ENCODE measurements at regions not wholly inside any gene's neighbourhood (a gene's known extent, or its start where the extent isn't known, plus 50 kb on each side); places are given as distances from the start of the nearest gene placed in this dataset.

- no peak for TF ChIP-seq CTCF (IDR thresholded peaks at IDR 0.05)
- no peaks in the 10 kb centered on the region for H3K9me3 ChIP-seq
These were observed 56.1 kb upstream of the HPGD start for GRCh38 chr4:174578366-174578765.

GRCh38 chr4:174575436-174575835 lies 53.1 kb upstream of the HPGD start:
- Histone ChIP-seq H3K4me1 (ENCODE audit: control insufficient read depth in 1 of 2, insufficient read depth in 1 of 2, low read depth in 1 of 2, low read length in 1 of 2) (peaks cover 0 to under 1% of the 10 kb centered on the region in 2 experiments), H3K27me3 (no peaks in the 10 kb centered on the region), H3K9me3 (no peaks in the 10 kb centered on the region), H3K4me3 (ENCODE audit: low read depth in 1 of 2, low read length in 1 of 2) (no peak overlapping the region), H3K36me3 (no peaks in the 10 kb centered on the region), H3K27ac (no peak overlapping the region)
- no peak for TF ChIP-seq CTCF (IDR thresholded peaks at IDR 0.05)

More at GRCh38 chr4:174578366-174578765, 56.1 kb upstream of the HPGD start:
- peaks cover 19 to 26% of the 10 kb centered on the region in 2 experiments for H3K4me1 ChIP-seq (ENCODE audit: control insufficient read depth in 1 of 2, insufficient read depth in 1 of 2, low read depth in 1 of 2, low read length in 1 of 2)
- no peak overlapping the region for H3K27ac ChIP-seq
- H3K27me3 ChIP-seq, result no peaks in the 10 kb centered on the region
- no peak overlapping the region for H3K4me3 ChIP-seq (ENCODE audit: low read depth in 1 of 2, low read length in 1 of 2)
- H3K36me3 ChIP-seq, result no peaks in the 10 kb centered on the region

Measured in neutrophil (primary cell).